ENCODE measurements at regions not wholly inside any gene's neighbourhood (a gene's known extent, or its start where the extent isn't known, plus 50 kb on each side); places are given as distances from the start of the nearest gene placed in this dataset.
"Not testable (repeated sequence)": the region's sequence is repeated elsewhere in the genome, so short reads cannot be mapped to it uniquely, and the experiment has no call there.

GRCh38 chr1:10910681-10911489, 101.6 kb upstream of the TARDBP start:
- DNase-seq (ENCODE audit: low read depth in 2 of 2, low spot score in 1 of 2) = no peak

- DNase-seq (ENCODE audit: low read depth in 2 of 2, low spot score in 1 of 2) = no peak
Measured at GRCh38 chr1:10911490-10912166, 100.8 kb upstream of the TARDBP start.

- DNase-seq (ENCODE audit: low read depth in 2 of 2, low spot score in 1 of 2) = no peak
Measured at GRCh38 chr1:10912441-10912840, 100.0 kb upstream of the TARDBP start.

GRCh38 chr1:10914056-10914455, 98.4 kb upstream of the TARDBP start:
- DNase-seq (ENCODE audit: low read depth in 2 of 2, low spot score in 1 of 2) = no peak

GRCh38 chr1:10915594-10915993, 96.9 kb upstream of the TARDBP start:
- no peak for DNase-seq (ENCODE audit: low read depth in 2 of 2, low spot score in 1 of 2)

GRCh38 chr1:10916311-10916710, 96.1 kb upstream of the TARDBP start:
- DNase-seq (ENCODE audit: low read depth in 2 of 2, low spot score in 1 of 2) = no peak

- no peak for DNase-seq (ENCODE audit: low read depth in 2 of 2, low spot score in 1 of 2)
Measured at GRCh38 chr1:10916991-10917390, 95.5 kb upstream of the TARDBP start.

GRCh38 chr1:10917513-10918454, 94.7 kb upstream of the TARDBP start:
- DNase-seq (ENCODE audit: low read depth in 2 of 2, low spot score in 1 of 2) = no peak

- no peak for DNase-seq (ENCODE audit: low read depth in 2 of 2, low spot score in 1 of 2)
Measured at GRCh38 chr1:10918531-10918930, 93.9 kb upstream of the TARDBP start.

GRCh38 chr1:10920063-10920626, 92.3 kb upstream of the TARDBP start:
- DNase-seq (ENCODE audit: low read depth in 2 of 2, low spot score in 1 of 2) = no peak

GRCh38 chr1:10922315-10923060, 90.0 kb upstream of the TARDBP start:
- DNase-seq (ENCODE audit: low read depth in 2 of 2, low spot score in 1 of 2) = not testable (repeated sequence)

- no peak for DNase-seq (ENCODE audit: low read depth in 2 of 2, low spot score in 1 of 2)
Measured at GRCh38 chr1:10924030-10924429, 88.4 kb upstream of the TARDBP start.

GRCh38 chr1:10928654-10929053, 83.8 kb upstream of the TARDBP start:
- no peak for DNase-seq (ENCODE audit: low read depth in 2 of 2, low spot score in 1 of 2)

- DNase-seq (ENCODE audit: low read depth in 2 of 2, low spot score in 1 of 2) = no peak
Measured at GRCh38 chr1:10932088-10932487, 80.4 kb upstream of the TARDBP start.

GRCh38 chr1:10934150-10934818, 78.2 kb upstream of the TARDBP start:
- no peak for DNase-seq (ENCODE audit: low read depth in 2 of 2, low spot score in 1 of 2)

GRCh38 chr1:10935246-10935645, 77.2 kb upstream of the TARDBP start:
- no peak for DNase-seq (ENCODE audit: low read depth in 2 of 2, low spot score in 1 of 2)

GRCh38 chr1:10935724-10936123, 76.7 kb upstream of the TARDBP start:
- no peak for DNase-seq (ENCODE audit: low read depth in 2 of 2, low spot score in 1 of 2)

- DNase-seq (ENCODE audit: low read depth in 2 of 2, low spot score in 1 of 2) = no peak
Measured at GRCh38 chr1:10936998-10937901, 75.2 kb upstream of the TARDBP start.
